DOHH2 (cell line): ENCODE measurements at regions not wholly inside any gene's neighbourhood (a gene's known extent, or its start where the extent isn't known, plus 50 kb on each side); places are given as distances from the start of the nearest gene placed in this dataset.

Experiments used
- H3F3A ChIP-seq: fragments of 200-600 bp; sonication (generic), shearing (Covaris generic); 2 replicates; pipeline ENCODE4 v1.6.0; 2016; ENCODE audit warnings: antibody characterized with exemption, mild to moderate bottlenecking; ENCODE audit not compliant: control insufficient read depth, insufficient read depth
- H3K27ac ChIP-seq: fragments of 200-600 bp; sonication (generic); 2 replicates; pipeline ENCODE4 v1.5.1; 2014; ENCODE audit warnings: low read depth, mild to moderate bottlenecking, low read length, moderate library complexity
- H3K27me3 ChIP-seq: fragments of 200-600 bp; sonication (generic); 2 replicates; pipeline ENCODE4 v1.6.1; 2014; ENCODE audit warnings: mild to moderate bottlenecking, low read length, mixed read lengths; ENCODE audit not compliant: control insufficient read depth
- H3K36me3 ChIP-seq: fragments of 200-600 bp; sonication (generic); 2 replicates; pipeline ENCODE4 v1.6.1; 2014; ENCODE audit warnings: mild to moderate bottlenecking, low read length, moderate library complexity, mixed read lengths; ENCODE audit not compliant: control insufficient read depth
- H3K4me1 ChIP-seq: fragments of 200-600 bp; sonication (generic); 2 replicates; pipeline ENCODE4 v1.6.1; 2014; ENCODE audit warnings: mild to moderate bottlenecking, low read length, mixed read lengths; ENCODE audit not compliant: control insufficient read depth
- H3K4me2 ChIP-seq: fragments of 200-600 bp; sonication (generic); 2 replicates; pipeline ENCODE4 v1.6.0; 2014; ENCODE audit warnings: mild to moderate bottlenecking, low read length, moderate library complexity
- H3K4me3 ChIP-seq: fragments of 200-600 bp; sonication (generic); 2 replicates; pipeline ENCODE4 v1.5.1; 2014; ENCODE audit warnings: mild to moderate bottlenecking, low read length, mixed read lengths
- H3K79me2 ChIP-seq: fragments of 200-600 bp; sonication (generic); 2 replicates; pipeline ENCODE4 v1.6.1; 2014; ENCODE audit warnings: mild to moderate bottlenecking, low read length, mixed read lengths; ENCODE audit not compliant: control insufficient read depth
- H3K9me2 ChIP-seq: fragments of 200-600 bp; sonication (generic); replicated peaks from 2 replicates; pipeline ENCODE4 v1.6.1; 2014; ENCODE audit warnings: mild to moderate bottlenecking, low read length, mixed read lengths; ENCODE audit not compliant: control insufficient read depth
- H3K9me3 ChIP-seq: fragments of 200-600 bp; sonication (generic); 2 replicates; pipeline ENCODE4 v1.6.1; 2014; ENCODE audit warnings: antibody characterized with exemption, low read length, mixed read lengths; ENCODE audit not compliant: control insufficient read depth, insufficient read depth
- H4K20me1 ChIP-seq: fragments of 200-600 bp; sonication (generic); 2 replicates; pipeline ENCODE4 v1.6.0; 2014; ENCODE audit warnings: low read depth, mild to moderate bottlenecking, antibody characterized with exemption, low read length, moderate library complexity; ENCODE audit not compliant: control insufficient read depth, insufficient read depth
- EZH2phosphoT487 ChIP-seq: fragments of 200-600 bp; sonication (generic); IDR thresholded peaks from 2 replicates; pipeline ENCODE4 v1.6.1; 2017; ENCODE audit warnings: borderline replicate concordance, mild to moderate bottlenecking, antibody characterized with exemption, low read length, moderate library complexity, mixed read lengths
- TF ChIP-seq, protein P1 (sequence below): fragments of 200-600 bp; sonication (generic); IDR thresholded peaks from one replicate; pipeline ENCODE4 v1.5.1; 2014; ENCODE audit warnings: antibody characterized with exemption, mild to moderate bottlenecking, low read depth, low read length; ENCODE audit not compliant: poor library complexity, severe bottlenecking

DNA sequence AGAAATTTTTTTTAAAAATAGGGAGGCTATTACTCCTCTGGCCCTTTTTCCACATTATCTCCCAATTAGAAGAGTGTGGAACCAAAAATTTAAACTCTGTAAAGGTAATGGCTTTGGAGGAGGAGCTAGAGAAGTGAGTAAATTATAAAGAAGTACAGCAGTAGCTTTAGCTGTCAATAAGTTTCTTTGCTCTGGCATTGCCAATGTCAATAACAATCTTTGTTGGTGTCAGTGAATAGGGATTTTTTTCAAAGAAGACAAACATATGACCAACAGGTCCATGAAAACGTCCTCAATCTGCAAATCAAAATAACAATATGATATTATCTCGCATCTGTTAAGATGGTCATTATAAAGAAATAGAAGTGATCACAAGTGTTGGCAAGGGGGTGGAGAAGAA lies 227.1 kb upstream of the MBL2 start:
- H3F3A ChIP-seq, result no peaks in the 10 kb centered on the region
- no peak overlapping the region for H3K27ac ChIP-seq
- no peaks in the 10 kb centered on the region for H3K9me2 ChIP-seq
- H3K79me2 ChIP-seq, result no peaks in the 10 kb centered on the region
- no peak overlapping the region for H3K4me3 ChIP-seq
- H3K27me3 ChIP-seq, result no peaks in the 10 kb centered on the region
- H4K20me1 ChIP-seq, result no peaks in the 10 kb centered on the region
- no peaks in the 10 kb centered on the region for H3K36me3 ChIP-seq
- H3K9me3 ChIP-seq, result no peaks in the 10 kb centered on the region
- no peak overlapping the region for H3K4me2 ChIP-seq
- TF ChIP-seq EZH2phosphoT487, result no peak
- TF ChIP-seq, protein P1, sequence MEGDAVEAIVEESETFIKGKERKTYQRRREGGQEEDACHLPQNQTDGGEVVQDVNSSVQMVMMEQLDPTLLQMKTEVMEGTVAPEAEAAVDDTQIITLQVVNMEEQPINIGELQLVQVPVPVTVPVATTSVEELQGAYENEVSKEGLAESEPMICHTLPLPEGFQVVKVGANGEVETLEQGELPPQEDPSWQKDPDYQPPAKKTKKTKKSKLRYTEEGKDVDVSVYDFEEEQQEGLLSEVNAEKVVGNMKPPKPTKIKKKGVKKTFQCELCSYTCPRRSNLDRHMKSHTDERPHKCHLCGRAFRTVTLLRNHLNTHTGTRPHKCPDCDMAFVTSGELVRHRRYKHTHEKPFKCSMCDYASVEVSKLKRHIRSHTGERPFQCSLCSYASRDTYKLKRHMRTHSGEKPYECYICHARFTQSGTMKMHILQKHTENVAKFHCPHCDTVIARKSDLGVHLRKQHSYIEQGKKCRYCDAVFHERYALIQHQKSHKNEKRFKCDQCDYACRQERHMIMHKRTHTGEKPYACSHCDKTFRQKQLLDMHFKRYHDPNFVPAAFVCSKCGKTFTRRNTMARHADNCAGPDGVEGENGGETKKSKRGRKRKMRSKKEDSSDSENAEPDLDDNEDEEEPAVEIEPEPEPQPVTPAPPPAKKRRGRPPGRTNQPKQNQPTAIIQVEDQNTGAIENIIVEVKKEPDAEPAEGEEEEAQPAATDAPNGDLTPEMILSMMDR, result no peak
- 0 out of 2 replicates have a peak, but pooled peaks cover 2% of the 10 kb centered on the region for H3K4me1 ChIP-seq

- Histone ChIP-seq H4K20me1 (no peaks in the 10 kb centered on the region), H3K79me2 (no peaks in the 10 kb centered on the region), H3F3A (no peaks in the 10 kb centered on the region), H3K4me3 (no peak overlapping the region), H3K4me2 (no peak overlapping the region), H3K4me1 (0 out of 2 replicates have a peak, but pooled peaks cover 2% of the 10 kb centered on the region), H3K27ac (no peak overlapping the region), H3K9me2 (no peaks in the 10 kb centered on the region), H3K9me3 (no peaks in the 10 kb centered on the region), H3K27me3 (no peaks in the 10 kb centered on the region), H3K36me3 (no peaks in the 10 kb centered on the region)
- TF ChIP-seq, protein P1, result no peak
- no peak for TF ChIP-seq EZH2phosphoT487
Measured at GRCh38 chr10:52999258-52999657, 226.7 kb upstream of the MBL2 start.

GRCh38 chr10:52997007-52997406 lies 224.4 kb upstream of the MBL2 start:
- Histone ChIP-seq H3K4me3 (no peak overlapping the region), H3K4me1 (peaks cover 6% of the 10 kb centered on the region; the same call in 1 of the 2 replicates), H3K27me3 (no peaks in the 10 kb centered on the region), H3K9me3 (no peaks in the 10 kb centered on the region), H4K20me1 (no peaks in the 10 kb centered on the region), H3K36me3 (no peaks in the 10 kb centered on the region), H3K27ac (no peak overlapping the region), H3F3A (no peaks in the 10 kb centered on the region), H3K9me2 (no peaks in the 10 kb centered on the region), H3K4me2 (no peak overlapping the region), H3K79me2 (no peaks in the 10 kb centered on the region)
- TF ChIP-seq, protein P1, result no peak
- no peak for TF ChIP-seq EZH2phosphoT487
